ENCODE measurements at regions not wholly inside any gene's neighbourhood (a gene's known extent, or its start where the extent isn't known, plus 50 kb on each side); places are given as distances from the start of the nearest gene placed in this dataset.

- Histone ChIP-seq H3K9me3 (replicated peaks; ENCODE audit: control insufficient read depth, insufficient read depth, low read depth, low read length) (no peaks in the 10 kb centered on the region), H3K36me3 (ENCODE audit: control insufficient read depth, insufficient read depth, low read length) (no peaks in the 10 kb centered on the region), H3K79me2 (ENCODE audit: control insufficient read depth, insufficient read depth, low read length) (no peaks in the 10 kb centered on the region), H3K9ac (ENCODE audit: insufficient read depth in 1 of 2, low read depth in 2 of 2, low read length in 2 of 2) (no peak overlapping the region), H3K9me1 (ENCODE audit: control insufficient read depth, insufficient read depth, low read length) (no peaks in the 10 kb centered on the region), H3K27ac (ENCODE audit: extremely low read depth, low read depth, low read length) (no peak overlapping the region), H3K27me3 (ENCODE audit: control insufficient read depth in 2 of 2, insufficient read depth in 2 of 2, low read length in 2 of 2) (no peaks in the 10 kb centered on the region), H3K4me2 (ENCODE audit: insufficient read depth, low read length) (no peak overlapping the region), H3K4me3 (no peak overlapping the region), H3K4me1 (replicated peaks in 1 of 2; ENCODE audit: control insufficient read depth in 2 of 2, insufficient read depth in 2 of 2, low read length in 2 of 2) (no peaks in the 10 kb centered on the region), H4K20me1 (replicated peaks; ENCODE audit: control insufficient read depth, insufficient read depth, low read length) (no peaks in the 10 kb centered on the region), H2AFZ (ENCODE audit: low read depth, low read length) (no peak overlapping the region)
- WGBS (ENCODE audit: insufficient coverage, low coverage, missing lambda C conversion rate), result 0% methylated on average over 2 of the region's 2 CpGs
- CTCF ChIA-PET (ENCODE audit: low intra/inter-chr PET ratio), result no interaction called here
- TF ChIP-seq E2F4 (CRISPR knock-in tag; IDR thresholded peaks at IDR 0.05; ENCODE audit: low read depth), result no peak
- TF ChIP-seq ZNF75A (CRISPR knock-in tag; IDR thresholded peaks at IDR 0.05), result no peak
- no peak for TF ChIP-seq U2AF2 (optimal IDR thresholded peaks at IDR 0.05; ENCODE audit: low read depth, low read length)
- TF ChIP-seq CBX1 (IDR thresholded peaks at IDR 0.05; ENCODE audit: low read depth), result no peak
- POLR2A ChIA-PET, result no interaction called here
- ATAC-seq (no peak), DNase-seq (ENCODE audit: extremely low read depth in 1 of 4, low spot score in 3 of 4) (no peak), FAIRE-seq (no peak)
- no TSS peak for BruUV-seq (replicated peaks)
- in situ Hi-C loops (cut with MboI), result no loop called here
- intact Hi-C loops (cut with micrococcal nuclease), result no loop called here
These were observed 99.0 kb downstream of the ERCC5 start for GRCh38 chr13:102944821-102945220.

- Histone ChIP-seq H3K9ac (ENCODE audit: insufficient read depth in 1 of 2, low read depth in 2 of 2, low read length in 2 of 2) (no peak overlapping the region), H3K4me2 (ENCODE audit: insufficient read depth, low read length) (no peak overlapping the region), H3K36me3 (ENCODE audit: control insufficient read depth, insufficient read depth, low read length) (no peaks in the 10 kb centered on the region), H3K79me2 (ENCODE audit: control insufficient read depth, insufficient read depth, low read length) (no peaks in the 10 kb centered on the region), H3K9me1 (ENCODE audit: control insufficient read depth, insufficient read depth, low read length) (no peaks in the 10 kb centered on the region), H3K9me3 (replicated peaks; ENCODE audit: control insufficient read depth, insufficient read depth, low read depth, low read length) (no peaks in the 10 kb centered on the region), H2AFZ (ENCODE audit: low read depth, low read length) (no peak overlapping the region), H4K20me1 (replicated peaks; ENCODE audit: control insufficient read depth, insufficient read depth, low read length) (no peaks in the 10 kb centered on the region), H3K4me3 (no peak overlapping the region), H3K27me3 (ENCODE audit: control insufficient read depth in 2 of 2, insufficient read depth in 2 of 2, low read length in 2 of 2) (no peaks in the 10 kb centered on the region), H3K27ac (ENCODE audit: extremely low read depth, low read depth, low read length) (no peak overlapping the region), H3K4me1 (replicated peaks in 1 of 2; ENCODE audit: control insufficient read depth in 2 of 2, insufficient read depth in 2 of 2, low read length in 2 of 2) (no peaks in the 10 kb centered on the region)
- WGBS (ENCODE audit: insufficient coverage, low coverage, missing lambda C conversion rate), result 9% methylated on average over 1 of the region's 1 CpG
- ChIA-PET CTCF (ENCODE audit: low intra/inter-chr PET ratio) (no interaction called here), POLR2A (no interaction called here)
- DNase-seq (ENCODE audit: extremely low read depth in 1 of 4, low spot score in 3 of 4) (no peak), FAIRE-seq (no peak), ATAC-seq (no peak)
- TF ChIP-seq ELF1 (tag; IDR thresholded peaks at IDR 0.05), result no peak
- no peak for TF ChIP-seq TCF7 (IDR thresholded peaks at IDR 0.05; ENCODE audit: borderline replicate concordance)
- TF ChIP-seq ZBTB34 (CRISPR knock-in tag; IDR thresholded peaks at IDR 0.05), result no peak
- in situ Hi-C loops (cut with MboI) (no loop called here), intact Hi-C loops (cut with micrococcal nuclease) (no loop called here)
- no TSS peak for BruUV-seq (replicated peaks)
These were observed 94.9 kb downstream of the ERCC5 start for GRCh38 chr13:102940770-102941169.

Data from K562 (cell line).